ENCODE measurements at regions not wholly inside any gene's neighbourhood (a gene's known extent, or its start where the extent isn't known, plus 50 kb on each side); places are given as distances from the start of the nearest gene placed in this dataset.

DNA sequence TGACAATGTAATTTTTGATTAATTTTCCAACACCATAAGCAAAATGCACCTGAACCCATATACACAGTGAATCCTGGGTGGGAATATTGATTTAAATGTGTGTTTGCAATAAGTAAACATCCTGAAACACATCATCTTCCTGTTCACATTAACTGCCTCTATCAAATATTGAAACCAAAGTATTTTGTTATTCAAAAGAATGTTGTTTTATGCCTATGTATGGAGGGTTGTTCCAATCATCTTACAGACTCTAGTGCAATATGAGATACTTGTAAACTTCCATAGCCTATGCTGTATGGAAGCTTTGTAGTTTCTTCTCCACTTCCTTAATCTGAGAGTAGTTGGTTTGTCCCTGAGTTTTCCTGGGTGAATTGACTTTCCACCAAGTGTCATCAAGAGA lies 105.4 kb upstream of the SLC7A11 start:
- TF ChIP-seq HDGF (IDR thresholded peaks at IDR 0.05; ENCODE audit: borderline replicate concordance), result no peak
- TF ChIP-seq CTBP1 (IDR thresholded peaks at IDR 0.05; ENCODE audit: borderline replicate concordance), result no peak
- no peak for TF ChIP-seq NFRKB (IDR thresholded peaks at IDR 0.05)
- TF ChIP-seq FOXK2 (IDR thresholded peaks at IDR 0.05), result no peak
- TF ChIP-seq ZNF384 (IDR thresholded peaks at IDR 0.05), result no peak

Data from HEK293T (cell line).